ENCODE measurements at regions not wholly inside any gene's neighbourhood (a gene's known extent, or its start where the extent isn't known, plus 50 kb on each side); places are given as distances from the start of the nearest gene placed in this dataset.

DNA sequence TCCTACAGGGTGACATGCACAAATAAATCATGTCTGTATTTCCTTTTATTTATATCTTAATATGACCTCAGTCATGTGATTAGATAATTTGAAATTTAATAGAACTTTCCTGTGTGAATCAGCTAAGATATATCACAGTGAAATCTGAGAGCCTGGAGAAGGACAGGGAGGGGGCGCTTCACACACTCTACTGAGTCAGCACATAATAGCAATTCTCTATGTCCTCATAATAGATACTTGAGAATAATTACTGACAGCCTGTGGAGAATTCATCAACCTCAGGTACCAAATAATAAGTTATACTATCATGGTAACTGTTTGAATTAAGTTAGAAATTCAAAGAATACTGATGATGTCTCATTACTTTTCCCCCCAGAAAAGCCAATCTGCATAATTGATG is 98.0 kb upstream of the SLC10A2 start:
- no peak for DNase-seq
- CTCF ChIA-PET = no interaction called here
- Mint-ChIP-seq H3K4me1 (no peaks in the 10 kb centered on the region), H3K27ac (no peak overlapping the region), H3K9me3 (peaks cover 3% of the 10 kb centered on the region), H3K4me3 (no peak overlapping the region), H3K27me3 (no peaks in the 10 kb centered on the region), H3K36me3 (ENCODE audit: low read depth) (no peaks in the 10 kb centered on the region)
- POLR2A ChIA-PET = no interaction called here

DNA sequence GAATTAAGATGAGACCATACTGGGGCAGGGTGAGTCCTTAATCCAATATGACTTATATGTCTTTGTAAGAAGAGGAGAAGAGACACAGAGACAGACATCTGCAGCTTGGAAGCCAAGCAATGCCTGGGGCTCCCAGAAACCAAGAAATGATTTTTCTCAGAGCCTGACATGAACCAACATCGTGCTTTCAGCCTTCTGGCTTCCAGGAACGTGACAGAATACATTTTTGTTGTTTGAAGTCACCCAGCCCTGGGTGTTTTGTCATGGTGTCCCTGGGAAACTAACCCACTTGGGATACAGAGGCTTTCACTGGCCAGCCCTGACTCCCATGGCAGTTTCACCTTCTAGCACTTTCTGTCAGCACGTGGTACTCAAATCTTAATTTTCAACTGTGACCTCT is 95.3 kb upstream of the SLC10A2 start:
- H3K27ac Mint-ChIP-seq = no peak overlapping the region
- no peaks in the 10 kb centered on the region for H3K9me3 Mint-ChIP-seq
- POLR2A ChIA-PET = no interaction called here

DNA sequence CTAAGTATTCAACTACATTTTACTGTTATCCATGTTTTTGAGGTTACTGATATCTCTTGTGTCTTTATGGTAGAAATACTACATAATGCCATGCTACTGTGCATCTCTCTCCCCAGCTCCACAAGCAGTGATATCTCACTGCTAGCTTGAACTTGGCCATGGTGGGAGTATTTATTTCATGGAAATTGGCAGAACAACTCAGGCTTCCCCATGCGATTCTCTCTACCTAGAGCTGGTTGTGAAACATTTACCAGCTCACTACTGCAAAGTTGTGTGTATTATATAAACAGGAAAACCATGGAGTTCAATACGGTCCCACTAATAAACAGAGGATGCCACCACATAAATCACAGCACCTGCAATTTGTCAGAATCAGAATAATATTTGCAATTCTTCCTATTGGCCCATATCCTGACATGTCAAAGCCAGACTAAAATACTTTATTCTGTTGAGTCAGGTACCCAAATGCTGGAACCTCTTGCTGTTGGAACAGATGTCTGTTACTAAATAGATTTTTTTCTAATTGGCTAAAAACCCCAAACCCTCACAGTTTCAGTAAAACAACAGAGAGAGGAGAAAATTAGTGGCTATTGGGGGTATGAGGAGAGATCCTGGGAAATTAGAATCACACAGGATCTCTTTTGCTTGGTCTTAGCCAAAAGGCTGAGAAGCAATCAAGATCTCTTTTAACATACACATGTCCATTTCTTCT is 91.4 kb upstream of the SLC10A2 start:
- H3K4me3 Mint-ChIP-seq = no peak overlapping the region
- no peak for DNase-seq
- no peaks in the 10 kb centered on the region for H3K9me3 Mint-ChIP-seq
- H3K4me1 Mint-ChIP-seq = no peaks in the 10 kb centered on the region
- H3K27ac Mint-ChIP-seq = no peak overlapping the region
- H3K27me3 Mint-ChIP-seq = no peaks in the 10 kb centered on the region
- H3K36me3 Mint-ChIP-seq (ENCODE audit: low read depth) = no peaks in the 10 kb centered on the region
- ChIA-PET POLR2A (no interaction called here), CTCF (no interaction called here)

More for the DNA sequence above, 95.3 kb upstream of the SLC10A2 start:
- Mint-ChIP-seq H3K4me1 (no peaks in the 10 kb centered on the region), H3K27me3 (no peaks in the 10 kb centered on the region), H3K36me3 (ENCODE audit: low read depth) (no peaks in the 10 kb centered on the region), H3K4me3 (no peak overlapping the region)
- CTCF ChIA-PET = no interaction called here
- no peak for DNase-seq

- ChIA-PET CTCF (no interaction called here), POLR2A (no interaction called here)
- Mint-ChIP-seq H3K4me1 (no peaks in the 10 kb centered on the region), H3K27ac (no peak overlapping the region), H3K27me3 (no peaks in the 10 kb centered on the region), H3K9me3 (no peaks in the 10 kb centered on the region), H3K4me3 (no peak overlapping the region), H3K36me3 (ENCODE audit: low read depth) (no peaks in the 10 kb centered on the region)
- no peak for DNase-seq
Observed at GRCh38 chr13:103157016-103157415, 90.8 kb upstream of the SLC10A2 start.

- DNase-seq = no peak
- ChIA-PET CTCF (no interaction called here), POLR2A (no interaction called here)
- no peaks in the 10 kb centered on the region for H3K4me1 Mint-ChIP-seq
- H3K27ac Mint-ChIP-seq = no peak overlapping the region
- no peaks in the 10 kb centered on the region for H3K27me3 Mint-ChIP-seq
- H3K9me3 Mint-ChIP-seq = no peaks in the 10 kb centered on the region
- H3K36me3 Mint-ChIP-seq (ENCODE audit: low read depth) = no peaks in the 10 kb centered on the region
- no peak overlapping the region for H3K4me3 Mint-ChIP-seq
Observed at GRCh38 chr13:103156346-103156998, 90.3 kb upstream of the SLC10A2 start.

- Mint-ChIP-seq H3K27ac (no peak overlapping the region), H3K27me3 (no peaks in the 10 kb centered on the region), H3K36me3 (ENCODE audit: low read depth) (no peaks in the 10 kb centered on the region), H3K4me1 (no peaks in the 10 kb centered on the region), H3K9me3 (no peaks in the 10 kb centered on the region), H3K4me3 (no peak overlapping the region)
- no peak for DNase-seq
- CTCF ChIA-PET = no interaction called here
- POLR2A ChIA-PET = no interaction called here
Observed at GRCh38 chr13:103153466-103153865, 87.2 kb upstream of the SLC10A2 start.

- Mint-ChIP-seq H3K27me3 (no peaks in the 10 kb centered on the region), H3K27ac (no peak overlapping the region), H3K4me1 (no peaks in the 10 kb centered on the region), H3K9me3 (no peaks in the 10 kb centered on the region), H3K36me3 (ENCODE audit: low read depth) (no peaks in the 10 kb centered on the region), H3K4me3 (no peak overlapping the region)
- ChIA-PET CTCF (no interaction called here), POLR2A (no interaction called here)
- no peak for DNase-seq
Observed at GRCh38 chr13:103147961-103148360, 81.7 kb upstream of the SLC10A2 start.

DNA sequence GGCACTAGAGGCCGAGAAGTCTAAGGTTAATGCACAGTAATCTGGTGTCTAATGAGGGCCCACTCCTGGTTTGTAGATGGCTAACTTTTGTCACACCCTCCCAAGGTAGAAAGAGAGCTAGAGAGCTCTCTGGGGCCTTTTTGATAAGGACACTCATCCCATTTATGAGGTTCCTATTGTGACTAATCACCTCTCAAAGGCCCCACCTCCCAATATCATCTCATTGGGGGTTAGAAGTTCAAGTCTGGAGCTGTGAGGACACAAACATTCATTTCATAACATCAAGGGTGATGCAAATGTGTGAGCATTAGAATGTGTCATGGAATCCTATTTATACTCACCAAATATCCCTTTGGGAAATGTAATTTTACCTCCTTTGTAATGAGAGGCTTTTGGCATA is 79.2 kb upstream of the SLC10A2 start:
- Mint-ChIP-seq H3K27me3 (no peaks in the 10 kb centered on the region), H3K4me1 (no peaks in the 10 kb centered on the region), H3K27ac (no peak overlapping the region), H3K9me3 (no peaks in the 10 kb centered on the region), H3K36me3 (ENCODE audit: low read depth) (no peaks in the 10 kb centered on the region), H3K4me3 (no peak overlapping the region)
- ChIA-PET CTCF (no interaction called here), POLR2A (no interaction called here)
- DNase-seq = no peak

- no peak overlapping the region for H3K27ac Mint-ChIP-seq
- no peaks in the 10 kb centered on the region for H3K36me3 Mint-ChIP-seq (ENCODE audit: low read depth)
- H3K27me3 Mint-ChIP-seq = no peaks in the 10 kb centered on the region
- H3K9me3 Mint-ChIP-seq = no peaks in the 10 kb centered on the region
- no peak overlapping the region for H3K4me3 Mint-ChIP-seq
- DNase-seq = no peak
- ChIA-PET CTCF (no interaction called here), POLR2A (no interaction called here)
- no peaks in the 10 kb centered on the region for H3K4me1 Mint-ChIP-seq
Observed at GRCh38 chr13:103143432-103143831, 77.2 kb upstream of the SLC10A2 start.

- ChIA-PET CTCF (no interaction called here), POLR2A (no interaction called here)
- no peak for DNase-seq
- no peaks in the 10 kb centered on the region for H3K9me3 Mint-ChIP-seq
- no peak overlapping the region for H3K27ac Mint-ChIP-seq
- no peaks in the 10 kb centered on the region for H3K27me3 Mint-ChIP-seq
- H3K4me3 Mint-ChIP-seq = no peak overlapping the region
- H3K4me1 Mint-ChIP-seq = no peaks in the 10 kb centered on the region
- no peaks in the 10 kb centered on the region for H3K36me3 Mint-ChIP-seq (ENCODE audit: low read depth)
Observed at GRCh38 chr13:103142151-103142550, 75.9 kb upstream of the SLC10A2 start.

DNA sequence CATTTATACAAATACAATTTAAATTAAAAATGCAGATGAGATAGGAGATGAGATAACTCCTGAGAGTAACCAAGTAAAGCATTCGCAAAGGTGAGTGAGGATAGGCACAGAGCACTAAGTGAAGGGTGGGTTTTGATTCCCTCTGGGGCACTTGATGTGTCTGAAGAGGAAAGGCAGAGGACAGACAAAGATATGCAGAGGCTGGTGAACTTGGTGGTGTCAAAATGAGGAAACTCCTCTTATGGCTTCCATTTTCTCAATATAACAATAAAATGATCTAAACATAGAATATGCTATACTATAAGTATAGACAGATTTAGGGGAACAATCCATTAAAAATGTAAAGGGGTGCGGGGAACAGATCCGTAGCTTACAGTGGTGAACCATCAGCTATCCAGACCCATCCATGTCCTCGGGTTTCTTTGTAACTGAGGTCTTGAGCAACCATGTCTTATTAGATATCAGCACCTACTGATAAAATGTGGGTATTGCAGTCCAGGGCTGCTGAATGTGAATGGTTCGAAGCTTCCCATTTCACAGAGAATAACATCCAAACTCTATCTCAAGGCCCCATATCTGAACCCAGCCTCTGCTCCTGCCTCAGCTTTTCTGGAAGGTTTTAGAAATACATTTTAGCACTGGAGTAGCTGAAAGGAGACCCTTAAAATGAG is 73.9 kb upstream of the SLC10A2 start:
- DNase-seq = no peak
- H3K36me3 Mint-ChIP-seq (ENCODE audit: low read depth) = no peaks in the 10 kb centered on the region
- no peaks in the 10 kb centered on the region for H3K9me3 Mint-ChIP-seq
- CTCF ChIA-PET = interaction anchor here (0.7 kb wide), 1 partner anchor 222 kb away, joined by 3 read pairs; no protein-coding TSS in a partner anchor
- no peaks in the 10 kb centered on the region for H3K4me1 Mint-ChIP-seq
- H3K4me3 Mint-ChIP-seq = no peak overlapping the region
- H3K27me3 Mint-ChIP-seq = no peaks in the 10 kb centered on the region
- H3K27ac Mint-ChIP-seq = no peak overlapping the region
- POLR2A ChIA-PET = no interaction called here

- Mint-ChIP-seq H3K9me3 (no peaks in the 10 kb centered on the region), H3K4me3 (no peak overlapping the region), H3K4me1 (no peaks in the 10 kb centered on the region), H3K36me3 (ENCODE audit: low read depth) (no peaks in the 10 kb centered on the region), H3K27me3 (no peaks in the 10 kb centered on the region), H3K27ac (no peak overlapping the region)
- no peak for DNase-seq
- CTCF ChIA-PET = no interaction called here
- POLR2A ChIA-PET = no interaction called here
Observed at GRCh38 chr13:103134271-103134670, 68.1 kb upstream of the SLC10A2 start.

DNA sequence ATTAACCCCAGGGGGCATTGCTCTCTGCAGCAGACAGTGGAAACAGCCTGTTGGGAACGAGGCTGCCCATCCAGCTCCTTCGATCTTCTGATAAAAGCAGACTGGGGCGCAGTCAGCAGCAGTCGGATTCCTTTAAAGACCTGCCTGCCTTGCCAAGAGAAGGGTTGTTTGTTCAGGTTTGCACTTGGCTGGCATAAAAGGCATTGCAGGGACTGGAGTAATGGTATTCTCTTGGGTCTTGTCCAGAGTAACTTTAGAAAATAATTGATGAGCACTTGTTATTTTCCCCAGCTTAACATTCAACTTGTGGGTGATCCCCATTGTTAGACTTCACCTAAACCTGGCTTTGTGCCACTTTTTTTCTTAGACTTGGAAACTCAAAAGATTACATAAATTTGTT is 67.3 kb upstream of the SLC10A2 start:
- CTCF ChIA-PET = no interaction called here
- DNase-seq = no peak
- H3K4me1 Mint-ChIP-seq = no peaks in the 10 kb centered on the region
- no peaks in the 10 kb centered on the region for H3K36me3 Mint-ChIP-seq (ENCODE audit: low read depth)
- no peaks in the 10 kb centered on the region for H3K27me3 Mint-ChIP-seq
- POLR2A ChIA-PET = no interaction called here
- no peak overlapping the region for H3K4me3 Mint-ChIP-seq
- no peak overlapping the region for H3K27ac Mint-ChIP-seq
- no peaks in the 10 kb centered on the region for H3K9me3 Mint-ChIP-seq

GRCh38 chr13:103130681-103131210 is 64.5 kb upstream of the SLC10A2 start:
- Mint-ChIP-seq H3K4me1 (no peaks in the 10 kb centered on the region), H3K27me3 (no peaks in the 10 kb centered on the region), H3K36me3 (ENCODE audit: low read depth) (no peaks in the 10 kb centered on the region), H3K27ac (no peak overlapping the region), H3K4me3 (no peak overlapping the region), H3K9me3 (no peaks in the 10 kb centered on the region)
- CTCF ChIA-PET = interaction anchor here (0.6 kb wide), 1 partner anchor 1950 kb away, joined by 3 read pairs; no protein-coding TSS in a partner anchor
- POLR2A ChIA-PET = no interaction called here
- no peak for DNase-seq
